ENCODE measurements at regions not wholly inside any gene's neighbourhood (a gene's known extent, or its start where the extent isn't known, plus 50 kb on each side); places are given as distances from the start of the nearest gene placed in this dataset.

GRCh38 chr10:42519761-42520460 lies 118.5 kb downstream of the ZNF33B start (continued):
- no peak for TF ChIP-seq E2F8 (IDR thresholded peaks at IDR 0.05; ENCODE audit: low read depth, partially characterized antibody)
- TF ChIP-seq RFX7 (CRISPR knock-in tag; IDR thresholded peaks at IDR 0.05): no peak
- no peak for TF ChIP-seq NR0B1 (IDR thresholded peaks at IDR 0.05; ENCODE audit: partially characterized antibody)
- TF ChIP-seq KLF1 (tag; IDR thresholded peaks at IDR 0.05): no peak
- TF ChIP-seq ZNF280B (CRISPR knock-in tag; IDR thresholded peaks at IDR 0.05): no peak
- no peak for TF ChIP-seq XRCC3 (IDR thresholded peaks at IDR 0.05)
- no peak for TF ChIP-seq PATZ1 (CRISPR knock-in tag; IDR thresholded peaks at IDR 0.05; ENCODE audit: borderline replicate concordance)
- no peak for TF ChIP-seq KHSRP (IDR thresholded peaks at IDR 0.05)
- no peak for TF ChIP-seq JUN (IDR thresholded peaks at IDR 0.05; ENCODE audit: borderline replicate concordance, low read depth, low read length)
- TF ChIP-seq JUN (CRISPR knock-in tag; IDR thresholded peaks at IDR 0.05; ENCODE audit: borderline replicate concordance): no peak
- no peak for TF ChIP-seq MAFF (IDR thresholded peaks at IDR 0.05; ENCODE audit: low read length)
- TF ChIP-seq NFIC (IDR thresholded peaks at IDR 0.05): no peak

Measured in K562 (cell line).